HL-60 (cell line): ENCODE measurements at regions not wholly inside any gene's neighbourhood (a gene's known extent, or its start where the extent isn't known, plus 50 kb on each side); places are given as distances from the start of the nearest gene placed in this dataset.

Source experiments
- POLR2AphosphoS5 ChIP-seq: IDR thresholded peaks from 2 replicates; pipeline ENCODE4 v1.6.1; 2012; ENCODE audit warnings: low read depth
- SPI1 ChIP-seq: IDR thresholded peaks from 2 replicates; pipeline ENCODE4 v1.6.1; 2012; ENCODE audit warnings: low read depth, mild to moderate bottlenecking, borderline replicate concordance
- TF ChIP-seq, protein P1 (sequence below): IDR thresholded peaks from one replicate; pipeline ENCODE4 v1.5.1; 2011; ENCODE audit warnings: low read length, control low read depth, inconsistent platforms; ENCODE audit not compliant: insufficient read depth
- TF ChIP-seq, protein P2 (sequence below): IDR thresholded peaks from 2 replicates; pipeline ENCODE4 v1.6.1; 2012; ENCODE audit warnings: low read depth; ENCODE audit not compliant: insufficient replicate concordance

DNA sequence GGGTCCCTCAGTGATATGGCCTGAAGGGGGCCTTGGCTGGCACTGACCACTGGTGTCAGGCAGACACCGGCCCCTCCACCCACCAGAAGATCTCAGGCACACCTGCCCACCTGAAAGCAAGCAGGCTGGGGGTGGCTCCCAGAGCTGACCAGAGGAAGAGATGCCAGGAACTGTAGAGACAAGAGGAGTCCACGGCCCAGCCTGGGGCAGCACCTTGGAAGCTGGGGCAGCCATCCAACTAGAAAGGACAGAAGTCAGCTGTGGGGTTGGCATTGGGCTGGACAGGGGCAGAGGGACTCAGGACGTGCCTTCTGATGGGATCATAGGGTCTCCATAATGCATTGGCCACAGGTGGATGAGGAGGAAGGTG lies 144.3 kb downstream of the ZNF248 start:
- TF ChIP-seq POLR2AphosphoS5 = no peak
- TF ChIP-seq, protein P1, sequence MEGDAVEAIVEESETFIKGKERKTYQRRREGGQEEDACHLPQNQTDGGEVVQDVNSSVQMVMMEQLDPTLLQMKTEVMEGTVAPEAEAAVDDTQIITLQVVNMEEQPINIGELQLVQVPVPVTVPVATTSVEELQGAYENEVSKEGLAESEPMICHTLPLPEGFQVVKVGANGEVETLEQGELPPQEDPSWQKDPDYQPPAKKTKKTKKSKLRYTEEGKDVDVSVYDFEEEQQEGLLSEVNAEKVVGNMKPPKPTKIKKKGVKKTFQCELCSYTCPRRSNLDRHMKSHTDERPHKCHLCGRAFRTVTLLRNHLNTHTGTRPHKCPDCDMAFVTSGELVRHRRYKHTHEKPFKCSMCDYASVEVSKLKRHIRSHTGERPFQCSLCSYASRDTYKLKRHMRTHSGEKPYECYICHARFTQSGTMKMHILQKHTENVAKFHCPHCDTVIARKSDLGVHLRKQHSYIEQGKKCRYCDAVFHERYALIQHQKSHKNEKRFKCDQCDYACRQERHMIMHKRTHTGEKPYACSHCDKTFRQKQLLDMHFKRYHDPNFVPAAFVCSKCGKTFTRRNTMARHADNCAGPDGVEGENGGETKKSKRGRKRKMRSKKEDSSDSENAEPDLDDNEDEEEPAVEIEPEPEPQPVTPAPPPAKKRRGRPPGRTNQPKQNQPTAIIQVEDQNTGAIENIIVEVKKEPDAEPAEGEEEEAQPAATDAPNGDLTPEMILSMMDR = no peak
- TF ChIP-seq SPI1 = no peak
- TF ChIP-seq, protein P2, sequence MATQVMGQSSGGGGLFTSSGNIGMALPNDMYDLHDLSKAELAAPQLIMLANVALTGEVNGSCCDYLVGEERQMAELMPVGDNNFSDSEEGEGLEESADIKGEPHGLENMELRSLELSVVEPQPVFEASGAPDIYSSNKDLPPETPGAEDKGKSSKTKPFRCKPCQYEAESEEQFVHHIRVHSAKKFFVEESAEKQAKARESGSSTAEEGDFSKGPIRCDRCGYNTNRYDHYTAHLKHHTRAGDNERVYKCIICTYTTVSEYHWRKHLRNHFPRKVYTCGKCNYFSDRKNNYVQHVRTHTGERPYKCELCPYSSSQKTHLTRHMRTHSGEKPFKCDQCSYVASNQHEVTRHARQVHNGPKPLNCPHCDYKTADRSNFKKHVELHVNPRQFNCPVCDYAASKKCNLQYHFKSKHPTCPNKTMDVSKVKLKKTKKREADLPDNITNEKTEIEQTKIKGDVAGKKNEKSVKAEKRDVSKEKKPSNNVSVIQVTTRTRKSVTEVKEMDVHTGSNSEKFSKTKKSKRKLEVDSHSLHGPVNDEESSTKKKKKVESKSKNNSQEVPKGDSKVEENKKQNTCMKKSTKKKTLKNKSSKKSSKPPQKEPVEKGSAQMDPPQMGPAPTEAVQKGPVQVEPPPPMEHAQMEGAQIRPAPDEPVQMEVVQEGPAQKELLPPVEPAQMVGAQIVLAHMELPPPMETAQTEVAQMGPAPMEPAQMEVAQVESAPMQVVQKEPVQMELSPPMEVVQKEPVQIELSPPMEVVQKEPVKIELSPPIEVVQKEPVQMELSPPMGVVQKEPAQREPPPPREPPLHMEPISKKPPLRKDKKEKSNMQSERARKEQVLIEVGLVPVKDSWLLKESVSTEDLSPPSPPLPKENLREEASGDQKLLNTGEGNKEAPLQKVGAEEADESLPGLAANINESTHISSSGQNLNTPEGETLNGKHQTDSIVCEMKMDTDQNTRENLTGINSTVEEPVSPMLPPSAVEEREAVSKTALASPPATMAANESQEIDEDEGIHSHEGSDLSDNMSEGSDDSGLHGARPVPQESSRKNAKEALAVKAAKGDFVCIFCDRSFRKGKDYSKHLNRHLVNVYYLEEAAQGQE = no peak
